Stomach smooth muscle (tissue), 2 donors: ENCODE measurements at regions not wholly inside any gene's neighbourhood (a gene's known extent, or its start where the extent isn't known, plus 50 kb on each side); places are given as distances from the start of the nearest gene placed in this dataset.

ENCODE experiments used
- H3K27ac ChIP-seq: one replicate; pipeline ENCODE4 v1.7.0; 2013; ENCODE audit warnings: mild to moderate bottlenecking, low read length, inconsistent platforms
- H3K27me3 ChIP-seq, 2 donors: one replicate each; pipeline ENCODE4 v1.7.0; 2013; ENCODE audit warnings: low read length in 2 of 2; ENCODE audit not compliant: insufficient read depth in 2 of 2, control insufficient read depth in 1 of 2
- H3K36me3 ChIP-seq, 2 donors: one replicate each; pipeline ENCODE4 v1.7.0; 2013; ENCODE audit warnings: low read length in 2 of 2; ENCODE audit not compliant: control insufficient read depth in 2 of 2, insufficient read depth in 2 of 2
- H3K4me1 ChIP-seq: one replicate; pipeline ENCODE4 v1.7.0; 2013; ENCODE audit warnings: low read length; ENCODE audit not compliant: control insufficient read depth, insufficient read depth
- H3K4me3 ChIP-seq, 2 donors: one replicate each; pipeline ENCODE4 v1.7.0; 2013; ENCODE audit warnings: low read length in 2 of 2
- H3K9ac ChIP-seq, 2 donors: one replicate each; pipeline ENCODE4 v1.7.0; 2013; ENCODE audit warnings: low read length in 2 of 2, mild to moderate bottlenecking in 1 of 2
- H3K9me3 ChIP-seq, 2 donors: one replicate each; pipeline ENCODE4 v1.7.0; 2013; ENCODE audit warnings: low read length in 2 of 2; ENCODE audit not compliant: control insufficient read depth in 2 of 2
- donor health status: healthy.
- donor health status: Pancreatic carcinoma.

- H3K27ac ChIP-seq: no peak overlapping the region
- no peaks in the 10 kb centered on the region for H3K27me3 ChIP-seq
- no peaks in the 10 kb centered on the region for H3K36me3 ChIP-seq
Measured at GRCh38 chr10:106473129-106473685, 691.3 kb downstream of the SORCS1 start.

GRCh38 chr10:106467506-106467905 lies 697.0 kb downstream of the SORCS1 start:
- Histone ChIP-seq H3K9ac (no peak overlapping the region), H3K36me3 (no peaks in the 10 kb centered on the region)

More at GRCh38 chr10:106473129-106473685, 691.3 kb downstream of the SORCS1 start:
- H3K4me3 ChIP-seq: no peak overlapping the region
- H3K9me3 ChIP-seq: no peaks in the 10 kb centered on the region
- no peaks in the 10 kb centered on the region for H3K4me1 ChIP-seq
- H3K9ac ChIP-seq: no peak overlapping the region

GRCh38 chr10:106457522-106457921 lies 707.0 kb downstream of the SORCS1 start:
- no peak overlapping the region for H3K9ac ChIP-seq
- no peak overlapping the region for H3K27ac ChIP-seq
- no peaks in the 10 kb centered on the region for H3K27me3 ChIP-seq
- H3K4me1 ChIP-seq: no peaks in the 10 kb centered on the region
- H3K9me3 ChIP-seq: no peaks in the 10 kb centered on the region
- H3K4me3 ChIP-seq: no peak overlapping the region
- no peaks in the 10 kb centered on the region for H3K36me3 ChIP-seq

More at GRCh38 chr10:106467506-106467905, 697.0 kb downstream of the SORCS1 start:
- Histone ChIP-seq H3K4me3 (no peak overlapping the region), H3K27me3 (no peaks in the 10 kb centered on the region), H3K9me3 (no peaks in the 10 kb centered on the region), H3K4me1 (no peaks in the 10 kb centered on the region), H3K27ac (no peak overlapping the region)

GRCh38 chr10:106454233-106454632 lies 710.3 kb downstream of the SORCS1 start:
- Histone ChIP-seq H3K27ac (no peak overlapping the region), H3K36me3 (no peaks in the 10 kb centered on the region), H3K9me3 (no peaks in the 10 kb centered on the region), H3K4me3 (no peak overlapping the region), H3K9ac (no peak overlapping the region), H3K27me3 (no peaks in the 10 kb centered on the region), H3K4me1 (no peaks in the 10 kb centered on the region)

- H3K9me3 ChIP-seq: no peaks in the 10 kb centered on the region
- no peak overlapping the region for H3K27ac ChIP-seq
- H3K36me3 ChIP-seq: no peaks in the 10 kb centered on the region
- no peak overlapping the region for H3K4me3 ChIP-seq
- H3K4me1 ChIP-seq: no peaks in the 10 kb centered on the region
- no peaks in the 10 kb centered on the region for H3K27me3 ChIP-seq
- no peak overlapping the region for H3K9ac ChIP-seq
Measured at GRCh38 chr10:106450966-106451365, 713.5 kb downstream of the SORCS1 start.

GRCh38 chr10:106446920-106447319 lies 717.6 kb downstream of the SORCS1 start:
- Histone ChIP-seq H3K4me3 (no peak overlapping the region), H3K4me1 (no peaks in the 10 kb centered on the region), H3K9ac (no peak overlapping the region), H3K36me3 (no peaks in the 10 kb centered on the region), H3K9me3 (no peaks in the 10 kb centered on the region), H3K27ac (no peak overlapping the region), H3K27me3 (no peaks in the 10 kb centered on the region)

- Histone ChIP-seq H3K4me3 (no peak overlapping the region), H3K4me1 (no peaks in the 10 kb centered on the region), H3K9me3 (no peaks in the 10 kb centered on the region), H3K36me3 (no peaks in the 10 kb centered on the region), H3K27ac (no peak overlapping the region), H3K27me3 (no peaks in the 10 kb centered on the region), H3K9ac (no peak overlapping the region)
Measured at GRCh38 chr10:106442223-106442622, 722.3 kb downstream of the SORCS1 start.

GRCh38 chr10:106440767-106441166 lies 723.7 kb downstream of the SORCS1 start:
- Histone ChIP-seq H3K36me3 (no peaks in the 10 kb centered on the region), H3K9ac (no peak overlapping the region), H3K27ac (no peak overlapping the region), H3K4me1 (no peaks in the 10 kb centered on the region), H3K4me3 (no peak overlapping the region), H3K27me3 (no peaks in the 10 kb centered on the region), H3K9me3 (no peaks in the 10 kb centered on the region)

- no peak overlapping the region for H3K9ac ChIP-seq
- H3K4me3 ChIP-seq: no peak overlapping the region
- no peaks in the 10 kb centered on the region for H3K27me3 ChIP-seq
- H3K36me3 ChIP-seq: no peaks in the 10 kb centered on the region
- no peaks in the 10 kb centered on the region for H3K4me1 ChIP-seq
- H3K9me3 ChIP-seq: no peaks in the 10 kb centered on the region
- no peak overlapping the region for H3K27ac ChIP-seq
Measured at GRCh38 chr10:106440355-106440754, 724.2 kb downstream of the SORCS1 start.

GRCh38 chr10:106439366-106439765 lies 725.1 kb downstream of the SORCS1 start:
- no peak overlapping the region for H3K27ac ChIP-seq
- H3K4me1 ChIP-seq: no peaks in the 10 kb centered on the region
- H3K36me3 ChIP-seq: no peaks in the 10 kb centered on the region
- no peaks in the 10 kb centered on the region for H3K27me3 ChIP-seq
- no peaks in the 10 kb centered on the region for H3K9me3 ChIP-seq
- H3K9ac ChIP-seq: no peak overlapping the region
- H3K4me3 ChIP-seq: no peak overlapping the region

GRCh38 chr10:106438386-106438785 lies 726.1 kb downstream of the SORCS1 start:
- no peak overlapping the region for H3K27ac ChIP-seq
- H3K9me3 ChIP-seq: no peaks in the 10 kb centered on the region
- no peaks in the 10 kb centered on the region for H3K27me3 ChIP-seq
- H3K4me3 ChIP-seq: no peak overlapping the region
- H3K9ac ChIP-seq: no peak overlapping the region
- H3K36me3 ChIP-seq: no peaks in the 10 kb centered on the region
- no peaks in the 10 kb centered on the region for H3K4me1 ChIP-seq
